ENCODE measurements at regions not wholly inside any gene's neighbourhood (a gene's known extent, or its start where the extent isn't known, plus 50 kb on each side); places are given as distances from the start of the nearest gene placed in this dataset.

DNA sequence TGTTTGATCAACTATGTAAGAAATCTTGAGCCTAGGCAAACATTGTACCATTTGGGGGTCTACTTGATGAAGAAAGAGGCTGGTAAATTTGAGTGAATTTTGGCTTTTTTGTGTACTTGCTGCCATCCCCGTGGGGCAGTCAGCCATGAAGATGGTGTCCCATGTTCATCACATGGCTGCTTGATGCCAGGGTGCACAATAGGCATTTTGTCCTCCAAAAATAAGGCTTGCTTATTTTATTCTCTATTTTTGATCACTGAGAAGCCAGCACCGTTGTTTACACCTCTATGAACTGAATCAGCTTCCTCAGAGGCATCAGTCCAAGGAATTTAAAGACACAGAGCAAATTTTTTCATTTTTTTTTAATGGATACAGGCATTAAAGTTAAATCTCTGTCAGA lies 1195.7 kb downstream of the AMY1C start:
- Histone ChIP-seq H2BK15ac (ENCODE audit: low read depth, poor library complexity, severe bottlenecking) (no peak overlapping the region), H4K8ac (ENCODE audit: low read length) (no peak overlapping the region), H2BK5ac (ENCODE audit: low read depth, low read length, poor library complexity, severe bottlenecking) (no peak overlapping the region), H2BK12ac (ENCODE audit: low read length in 2 of 2) (no peak overlapping the region), H3K4ac (ENCODE audit: low read depth in 1 of 2, low read length in 2 of 2) (no peak overlapping the region), H2BK120ac (ENCODE audit: low read depth, low read length) (no peak overlapping the region), H2AFZ (ENCODE audit: low read depth, low read length) (no peak overlapping the region), H3K23ac (ENCODE audit: low read length in 2 of 2) (no peak overlapping the region), H3K9ac (ENCODE audit: low read length) (no peak overlapping the region), H3K14ac (ENCODE audit: low read length in 2 of 2) (no peak overlapping the region), H2AK5ac (ENCODE audit: low read length, severe bottlenecking) (no peak overlapping the region), H3K4me3 (ENCODE audit: insufficient read depth in 1 of 2, low read depth in 1 of 2, low read length in 2 of 2) (no peak overlapping the region), H3K18ac (ENCODE audit: low read depth in 1 of 2, low read length in 2 of 2) (no peak overlapping the region), H3K4me2 (ENCODE audit: low read length, poor library complexity, severe bottlenecking) (no peak overlapping the region), H3K27me3 (ENCODE audit: control insufficient read depth in 1 of 2, insufficient read depth in 1 of 2, low read length in 2 of 2) (no peaks in the 10 kb centered on the region), H3K79me1 (replicated peaks; ENCODE audit: low read length, poor library complexity, severe bottlenecking) (no peaks in the 10 kb centered on the region), H3K27ac (ENCODE audit: low read length, poor library complexity, severe bottlenecking) (no peak overlapping the region), H3K9me3 (ENCODE audit: control insufficient read depth, low read length) (peaks cover 3% of the 10 kb centered on the region), H4K91ac (ENCODE audit: low read length) (no peak overlapping the region), H3K4me1 (ENCODE audit: control insufficient read depth, insufficient read depth, low read depth, low read length) (no peaks in the 10 kb centered on the region), H3K36me3 (ENCODE audit: control insufficient read depth in 1 of 2, insufficient read depth in 2 of 2, low read depth in 1 of 2, low read length in 2 of 2) (no peaks in the 10 kb centered on the region)
- DNase-seq, result no peak
- 57% methylated on average over 2 of the region's 2 CpGs for WGBS

DNA sequence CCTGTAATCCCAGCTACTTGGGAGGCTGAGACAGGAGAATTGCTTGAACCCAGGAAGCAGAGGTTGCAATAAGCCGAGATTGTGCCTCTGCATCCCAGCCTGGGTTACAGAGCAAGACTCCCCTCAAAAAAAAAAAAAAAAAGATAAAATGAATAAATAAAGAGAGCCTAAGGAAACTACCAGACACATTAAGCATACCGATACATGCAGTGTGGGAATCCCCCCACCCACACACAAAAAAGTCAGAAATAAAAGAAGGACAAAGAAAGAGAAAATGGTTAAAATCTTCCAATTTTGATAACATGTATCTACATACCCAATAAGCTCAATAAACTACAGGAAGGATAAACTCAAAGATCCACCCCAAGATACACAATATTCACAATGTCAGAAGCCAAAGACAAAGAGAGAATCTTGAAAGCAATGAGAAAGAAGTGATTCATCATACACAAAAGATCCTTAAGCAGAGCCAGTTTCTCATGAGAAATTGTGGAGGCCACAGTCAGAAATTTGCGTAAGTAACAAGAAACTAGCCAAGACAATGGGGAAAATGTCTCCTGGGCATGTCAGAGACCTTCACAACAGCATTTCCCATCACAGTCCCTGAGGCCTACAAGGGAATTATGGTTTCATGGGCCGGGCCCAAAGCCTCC lies 1197.0 kb downstream of the AMY1C start:
- no peak overlapping the region for H3K27ac ChIP-seq (ENCODE audit: low read length, poor library complexity, severe bottlenecking)
- no peak overlapping the region for H2BK120ac ChIP-seq (ENCODE audit: low read depth, low read length)
- H3K4ac ChIP-seq (ENCODE audit: low read depth in 1 of 2, low read length in 2 of 2), result no peak overlapping the region
- H3K9me3 ChIP-seq (ENCODE audit: control insufficient read depth, low read length), result peaks cover 3% of the 10 kb centered on the region
- no peak overlapping the region for H3K18ac ChIP-seq (ENCODE audit: low read depth in 1 of 2, low read length in 2 of 2)
- no peaks in the 10 kb centered on the region for H3K79me1 ChIP-seq (replicated peaks; ENCODE audit: low read length, poor library complexity, severe bottlenecking)
- H3K23ac ChIP-seq (ENCODE audit: low read length in 2 of 2), result no peak overlapping the region
- H2BK15ac ChIP-seq (ENCODE audit: low read depth, poor library complexity, severe bottlenecking), result no peak overlapping the region
- no peaks in the 10 kb centered on the region for H3K27me3 ChIP-seq (ENCODE audit: control insufficient read depth in 1 of 2, insufficient read depth in 1 of 2, low read length in 2 of 2)
- H2BK5ac ChIP-seq (ENCODE audit: low read depth, low read length, poor library complexity, severe bottlenecking), result no peak overlapping the region
- H3K36me3 ChIP-seq (ENCODE audit: control insufficient read depth in 1 of 2, insufficient read depth in 2 of 2, low read depth in 1 of 2, low read length in 2 of 2), result no peaks in the 10 kb centered on the region
- no peak overlapping the region for H4K8ac ChIP-seq (ENCODE audit: low read length)
- H2AK5ac ChIP-seq (ENCODE audit: low read length, severe bottlenecking), result no peak overlapping the region
- H3K4me1 ChIP-seq (ENCODE audit: control insufficient read depth, insufficient read depth, low read depth, low read length), result no peaks in the 10 kb centered on the region
- H3K14ac ChIP-seq (ENCODE audit: low read length in 2 of 2), result no peak overlapping the region
- H3K4me2 ChIP-seq (ENCODE audit: low read length, poor library complexity, severe bottlenecking), result no peak overlapping the region
- H2AFZ ChIP-seq (ENCODE audit: low read depth, low read length), result no peak overlapping the region
- whole genome bisulfite sequencing, result 76% methylated on average over 3 of the region's 4 CpGs
- H4K91ac ChIP-seq (ENCODE audit: low read length), result no peak overlapping the region
- H3K9ac ChIP-seq (ENCODE audit: low read length), result no peak overlapping the region
- DNase-seq, result no peak
- H3K4me3 ChIP-seq (ENCODE audit: insufficient read depth in 1 of 2, low read depth in 1 of 2, low read length in 2 of 2), result no peak overlapping the region
- H2BK12ac ChIP-seq (ENCODE audit: low read length in 2 of 2), result no peak overlapping the region

DNA sequence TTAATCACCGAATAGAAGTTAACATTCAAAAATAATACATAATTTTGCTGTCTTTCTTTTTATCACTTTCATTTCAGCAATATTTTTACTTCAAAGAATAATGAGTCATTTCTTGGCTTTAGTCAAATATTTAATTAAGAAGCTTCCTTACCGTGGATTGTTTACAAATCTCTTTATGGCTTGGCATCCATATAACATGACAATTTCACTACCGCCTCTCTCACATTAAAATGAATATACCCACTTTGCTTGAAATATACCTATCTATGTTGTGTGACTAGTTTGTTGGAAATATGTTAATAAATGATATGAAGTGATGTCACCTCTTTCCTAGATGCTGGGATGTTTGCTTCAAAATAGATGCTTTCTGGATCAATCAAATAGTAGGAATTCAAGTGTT lies 1203.9 kb downstream of the AMY1C start:
- Histone ChIP-seq H3K36me3 (ENCODE audit: control insufficient read depth in 1 of 2, insufficient read depth in 2 of 2, low read depth in 1 of 2, low read length in 2 of 2) (no peaks in the 10 kb centered on the region), H3K18ac (ENCODE audit: low read depth in 1 of 2, low read length in 2 of 2) (no peak overlapping the region), H2BK5ac (ENCODE audit: low read depth, low read length, poor library complexity, severe bottlenecking) (no peak overlapping the region), H3K9me3 (ENCODE audit: control insufficient read depth, low read length) (peaks cover 1% of the 10 kb centered on the region), H3K27me3 (ENCODE audit: control insufficient read depth in 1 of 2, insufficient read depth in 1 of 2, low read length in 2 of 2) (no peaks in the 10 kb centered on the region), H3K27ac (ENCODE audit: low read length, poor library complexity, severe bottlenecking) (no peak overlapping the region), H4K91ac (ENCODE audit: low read length) (no peak overlapping the region), H3K9ac (ENCODE audit: low read length) (no peak overlapping the region), H3K4ac (ENCODE audit: low read depth in 1 of 2, low read length in 2 of 2) (no peak overlapping the region), H4K8ac (ENCODE audit: low read length) (no peak overlapping the region), H3K4me1 (ENCODE audit: control insufficient read depth, insufficient read depth, low read depth, low read length) (no peaks in the 10 kb centered on the region), H3K14ac (ENCODE audit: low read length in 2 of 2) (no peak overlapping the region), H2BK12ac (ENCODE audit: low read length in 2 of 2) (no peak overlapping the region), H2BK120ac (ENCODE audit: low read depth, low read length) (no peak overlapping the region), H3K4me3 (ENCODE audit: insufficient read depth in 1 of 2, low read depth in 1 of 2, low read length in 2 of 2) (no peak overlapping the region), H3K4me2 (ENCODE audit: low read length, poor library complexity, severe bottlenecking) (no peak overlapping the region), H2AK5ac (ENCODE audit: low read length, severe bottlenecking) (no peak overlapping the region), H2AFZ (ENCODE audit: low read depth, low read length) (no peak overlapping the region), H3K23ac (ENCODE audit: low read length in 2 of 2) (no peak overlapping the region), H2BK15ac (ENCODE audit: low read depth, poor library complexity, severe bottlenecking) (no peak overlapping the region), H3K79me1 (replicated peaks; ENCODE audit: low read length, poor library complexity, severe bottlenecking) (no peaks in the 10 kb centered on the region)
- WGBS, result 88% methylated on average over 2 of the region's 3 CpGs
- no peak for DNase-seq

DNA sequence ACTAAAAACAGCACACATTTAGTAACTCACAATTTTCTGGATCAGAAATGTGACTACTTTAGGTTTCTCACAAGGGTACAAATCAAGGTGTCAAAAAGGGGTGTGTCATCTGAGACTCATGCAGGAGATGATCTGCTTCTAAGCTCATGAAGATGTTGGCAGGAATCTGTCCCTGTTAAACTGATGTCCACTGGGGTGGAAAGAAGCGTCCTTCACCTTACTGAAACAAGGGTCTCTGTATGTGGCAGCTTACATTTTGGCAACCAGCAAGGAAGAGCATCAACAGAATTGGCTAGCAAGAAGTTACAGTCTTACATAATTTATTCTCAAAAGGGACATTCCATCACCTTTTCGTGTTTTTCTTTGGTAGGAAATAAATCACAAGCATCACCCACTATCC lies 1223.8 kb downstream of the AMY1C start:
- Histone ChIP-seq H3K18ac (ENCODE audit: low read depth in 1 of 2, low read length in 2 of 2) (no peak overlapping the region), H3K27ac (ENCODE audit: low read length, poor library complexity, severe bottlenecking) (no peak overlapping the region)

More for the DNA sequence above, 1223.8 kb downstream of the AMY1C start:
- no peaks in the 10 kb centered on the region for H3K4me1 ChIP-seq (ENCODE audit: control insufficient read depth, insufficient read depth, low read depth, low read length)
- no peaks in the 10 kb centered on the region for H3K79me1 ChIP-seq (replicated peaks; ENCODE audit: low read length, poor library complexity, severe bottlenecking)
- H2BK5ac ChIP-seq (ENCODE audit: low read depth, low read length, poor library complexity, severe bottlenecking), result no peak overlapping the region
- H4K91ac ChIP-seq (ENCODE audit: low read length), result no peak overlapping the region
- no peaks in the 10 kb centered on the region for H3K9me3 ChIP-seq (ENCODE audit: control insufficient read depth, low read length)
- H3K23ac ChIP-seq (ENCODE audit: low read length in 2 of 2), result no peak overlapping the region
- no peak overlapping the region for H3K14ac ChIP-seq (ENCODE audit: low read length in 2 of 2)
- no peak overlapping the region for H3K4ac ChIP-seq (ENCODE audit: low read depth in 1 of 2, low read length in 2 of 2)
- no peak overlapping the region for H2AK5ac ChIP-seq (ENCODE audit: low read length, severe bottlenecking)
- no peak overlapping the region for H4K8ac ChIP-seq (ENCODE audit: low read length)
- H3K27me3 ChIP-seq (ENCODE audit: control insufficient read depth in 1 of 2, insufficient read depth in 1 of 2, low read length in 2 of 2), result no peaks in the 10 kb centered on the region
- H2BK15ac ChIP-seq (ENCODE audit: low read depth, poor library complexity, severe bottlenecking), result no peak overlapping the region
- H3K9ac ChIP-seq (ENCODE audit: low read length), result no peak overlapping the region
- no peak overlapping the region for H2BK12ac ChIP-seq (ENCODE audit: low read length in 2 of 2)
- H2BK120ac ChIP-seq (ENCODE audit: low read depth, low read length), result no peak overlapping the region
- H3K4me2 ChIP-seq (ENCODE audit: low read length, poor library complexity, severe bottlenecking), result no peak overlapping the region
- DNase-seq, result no peak
- no peak overlapping the region for H3K4me3 ChIP-seq (ENCODE audit: insufficient read depth in 1 of 2, low read depth in 1 of 2, low read length in 2 of 2)
- H2AFZ ChIP-seq (ENCODE audit: low read depth, low read length), result no peak overlapping the region
- WGBS, result 87% methylated on average over 2 of the region's 2 CpGs
- no peaks in the 10 kb centered on the region for H3K36me3 ChIP-seq (ENCODE audit: control insufficient read depth in 1 of 2, insufficient read depth in 2 of 2, low read depth in 1 of 2, low read length in 2 of 2)
